Stimulated activated CD4-positive, alpha-beta T cell treated with anti-CD3 and anti-CD28 coated beads, TNF-alpha, amount 100 ng/mL, for 48 hours (primary cell): ENCODE measurements at regions not wholly inside any gene's neighbourhood (a gene's known extent, or its start where the extent isn't known, plus 50 kb on each side); places are given as distances from the start of the nearest gene placed in this dataset.
A peak's percentile ranks its signal among the peaks of the same experiment; 100 is the strongest.

Source experiments
- DNase-seq, 3 donors: peaks; one replicate each; pipeline ENCODE4 v3.0.0-alpha.2; 2020; ENCODE audit warnings: low read depth in 3 of 3

GRCh38 chr10:2858452-2858851 is 208.9 kb upstream of the PFKP start:
- DNase-seq = no peak

GRCh38 chr10:2856598-2856997 is 210.8 kb upstream of the PFKP start:
- DNase-seq = no peak

GRCh38 chr10:2852574-2853323 is 214.6 kb upstream of the PFKP start:
- DNase-seq = no peak

- no peak for DNase-seq
Measured at GRCh38 chr10:2851566-2851965, 215.8 kb upstream of the PFKP start.

GRCh38 chr10:2850202-2850601 is 217.1 kb upstream of the PFKP start:
- no peak for DNase-seq

GRCh38 chr10:2844925-2845324 is 222.4 kb upstream of the PFKP start:
- DNase-seq = no peak

GRCh38 chr10:2839081-2839725 is 228.1 kb upstream of the PFKP start:
- peak in 2 of 3 donors; percentile 16 to 20 for DNase-seq

DNA sequence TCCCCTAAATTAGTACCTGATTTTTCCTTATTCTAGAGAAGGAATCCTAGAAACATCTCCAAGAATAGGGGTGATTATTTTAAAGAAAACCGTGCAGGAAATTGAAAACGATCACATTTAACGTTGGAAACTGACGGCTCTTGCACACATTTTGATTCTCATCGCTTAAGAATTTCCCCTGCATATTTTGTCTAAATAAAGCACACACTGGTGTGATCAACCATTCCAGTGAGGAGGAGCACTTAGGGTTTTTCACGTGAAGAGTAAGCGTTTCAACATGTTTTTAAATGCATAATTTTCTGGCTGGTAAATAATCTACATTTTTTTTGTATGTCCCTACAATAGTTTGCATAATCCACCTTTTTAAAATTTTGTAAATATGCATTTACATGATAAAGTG is 229.7 kb upstream of the PFKP start:
- no peak for DNase-seq

- no peak for DNase-seq
Measured at GRCh38 chr10:2836921-2837662, 230.3 kb upstream of the PFKP start.

DNA sequence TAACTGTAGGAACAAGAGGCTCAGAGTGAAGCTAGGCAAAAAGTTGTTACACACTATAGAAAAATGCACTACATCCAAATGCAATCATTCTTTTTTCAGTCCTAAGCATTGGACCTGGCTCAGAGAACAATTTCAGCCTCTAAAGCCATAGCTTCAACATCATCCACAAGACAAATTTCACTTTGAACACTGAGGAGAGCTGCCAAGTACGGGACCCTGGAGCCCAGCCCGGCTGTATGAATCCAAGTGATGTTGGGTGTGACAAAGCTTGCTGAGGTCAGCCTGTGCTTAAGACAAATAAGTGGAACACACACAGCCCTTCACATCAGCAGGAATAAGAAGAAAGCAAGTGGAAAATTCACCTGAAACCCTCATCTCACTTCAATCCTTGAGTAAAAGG is 233.1 kb upstream of the PFKP start:
- DNase-seq = no peak

GRCh38 chr10:2831509-2831908 is 235.8 kb upstream of the PFKP start:
- DNase-seq = no peak

- DNase-seq = no peak
Measured at GRCh38 chr10:2828741-2829140, 238.6 kb upstream of the PFKP start.

GRCh38 chr10:2826675-2827074 is 240.7 kb upstream of the PFKP start:
- no peak for DNase-seq

DNA sequence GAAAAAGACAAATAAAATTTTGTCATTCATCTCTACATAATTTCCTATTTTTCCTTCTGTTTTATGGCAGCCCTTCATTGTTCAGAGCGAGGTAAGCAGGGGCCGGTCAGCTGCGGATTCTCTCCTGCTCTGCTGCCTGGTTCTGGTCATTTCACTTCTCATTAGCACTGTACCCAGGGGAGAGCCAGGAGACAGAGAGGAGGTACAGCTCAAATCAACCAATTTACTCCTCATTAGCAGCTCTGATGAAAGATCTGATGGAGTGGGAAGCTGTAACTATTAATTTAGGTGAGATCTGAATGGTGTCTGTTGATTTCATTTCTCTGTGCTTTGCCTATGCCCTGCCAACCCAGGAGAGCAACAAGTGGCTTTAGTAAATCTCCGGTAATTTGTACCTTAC is 241.5 kb upstream of the PFKP start:
- no peak for DNase-seq

DNA sequence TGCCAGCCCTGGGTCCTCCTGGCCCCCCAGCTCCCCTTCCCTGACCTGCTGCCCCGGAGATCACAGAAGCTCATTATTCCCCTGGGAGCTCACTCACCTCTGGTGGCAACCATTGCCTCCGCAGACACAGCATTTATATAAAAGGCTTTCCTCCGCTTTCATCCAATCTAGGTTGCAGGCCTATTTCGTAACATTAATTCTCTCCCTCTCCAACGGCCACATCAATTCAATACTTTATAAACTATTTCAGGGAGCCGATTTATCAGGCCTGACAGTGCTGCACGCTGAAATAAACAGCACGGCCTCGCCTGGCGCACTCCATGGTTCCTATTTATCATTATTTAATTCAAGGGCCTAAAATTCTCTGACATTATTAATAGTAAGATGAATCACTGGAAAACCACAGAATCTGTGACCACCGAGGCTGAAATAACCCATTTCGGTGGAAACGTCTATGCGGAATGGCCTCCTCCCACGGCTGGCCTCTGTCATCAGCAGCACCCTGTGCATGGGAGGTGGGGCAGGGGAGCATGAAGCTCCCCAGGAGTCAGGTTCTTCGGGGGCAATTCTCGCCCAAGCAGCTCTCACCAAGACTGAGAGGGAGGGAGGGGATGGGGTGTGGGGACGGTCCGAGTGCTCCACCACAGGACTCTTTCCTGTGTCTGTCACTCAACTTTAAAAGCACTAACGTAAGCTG is 249.3 kb upstream of the PFKP start:
- no peak for DNase-seq

DNA sequence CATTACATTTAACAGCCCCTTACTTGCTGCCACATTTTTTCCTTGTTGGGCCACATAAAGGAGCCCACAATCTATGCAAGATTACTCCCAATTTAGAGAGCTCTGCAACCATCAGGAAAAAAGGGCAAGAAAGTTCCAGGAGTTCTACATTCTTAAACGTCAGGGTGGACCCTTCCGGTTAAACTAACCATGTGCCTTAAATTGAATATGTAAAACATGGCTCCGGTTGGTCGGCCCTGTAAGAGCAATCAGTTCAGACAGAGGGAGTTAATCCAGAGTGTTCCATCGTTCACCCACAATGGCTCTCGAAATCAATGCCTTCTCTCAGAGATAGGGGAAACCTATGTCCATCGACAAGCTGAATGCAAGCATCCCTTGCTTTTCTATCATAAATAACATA is 253.7 kb upstream of the PFKP start:
- DNase-seq = no peak

GRCh38 chr10:2813286-2813685 is 254.1 kb upstream of the PFKP start:
- DNase-seq = no peak

DNA sequence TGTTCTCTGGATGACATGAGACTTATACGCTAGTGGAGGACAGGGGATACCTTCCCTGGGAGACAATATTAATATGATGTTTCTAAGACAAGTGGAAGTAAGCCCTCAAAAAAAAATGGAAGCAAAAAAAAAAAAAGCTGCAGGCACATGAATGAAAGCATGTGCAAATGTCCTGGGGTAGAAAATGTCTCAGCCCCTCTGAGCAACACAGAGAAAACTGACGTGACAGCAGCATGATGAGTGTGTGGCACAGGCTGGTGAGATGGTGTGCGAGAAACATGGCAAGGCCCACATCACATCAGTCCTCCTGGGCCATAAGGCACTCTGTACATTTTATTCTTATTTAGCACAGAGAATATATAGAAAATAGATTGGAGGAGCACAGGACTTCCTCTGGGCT is 254.7 kb upstream of the PFKP start:
- no peak for DNase-seq

- DNase-seq = no peak
Measured at GRCh38 chr10:2800178-2800577, 267.2 kb upstream of the PFKP start.

- no peak for DNase-seq
Measured at GRCh38 chr10:2798336-2799022, 268.9 kb upstream of the PFKP start.

GRCh38 chr10:2791774-2792443 is 275.4 kb upstream of the PFKP start:
- DNase-seq = peak in 1 of 3 donors; percentile 0
